GM12892 (cell line): ENCODE measurements at regions not wholly inside any gene's neighbourhood (a gene's known extent, or its start where the extent isn't known, plus 50 kb on each side); places are given as distances from the start of the nearest gene placed in this dataset.

Experiments
- POLR2A ChIP-seq: IDR thresholded peaks from 2 replicates; pipeline ENCODE4 v1.6.1; 2011; ENCODE audit warnings: low read depth, low read length, control low read depth
- TAF1 ChIP-seq: IDR thresholded peaks from 2 replicates; pipeline ENCODE4 v1.6.1; 2011; ENCODE audit warnings: low read depth, mild to moderate bottlenecking, control low read depth, low read length, borderline replicate concordance

DNA sequence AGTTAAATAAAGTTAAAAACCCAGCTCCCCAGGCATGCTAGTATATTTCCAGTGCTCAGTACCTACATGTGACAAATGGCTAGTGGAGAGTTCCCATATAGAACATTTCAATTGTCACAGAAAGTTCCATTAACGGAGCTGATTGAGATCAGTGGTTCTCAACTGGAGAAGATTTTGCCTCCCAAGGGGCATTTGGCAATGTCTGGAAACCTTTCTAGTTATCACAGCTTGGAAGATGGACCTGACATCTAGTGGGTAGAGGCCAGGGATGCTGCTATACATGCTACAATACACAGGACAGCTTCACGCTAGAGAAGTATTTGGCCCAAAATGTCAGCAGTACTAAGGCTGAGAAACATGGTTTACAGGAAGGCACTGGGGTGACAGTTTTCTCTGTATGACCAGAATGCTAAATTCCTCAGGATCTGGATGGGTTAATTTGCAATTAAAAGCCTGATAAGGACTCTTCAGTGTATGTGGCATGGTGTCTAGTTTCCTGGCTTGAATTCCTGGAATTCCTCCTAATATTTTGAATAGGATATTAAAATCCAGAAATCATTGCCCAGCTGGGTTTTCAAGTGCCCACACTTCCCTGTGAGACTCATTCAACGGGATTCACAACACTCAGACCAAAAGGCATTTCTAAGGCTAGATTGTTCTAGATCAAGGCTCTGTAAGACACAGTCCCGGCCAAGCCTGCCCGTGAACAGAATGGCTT lies 84.7 kb upstream of the SALL4 start:
- no peak for TF ChIP-seq POLR2A
- no peak for TF ChIP-seq TAF1
